22Rv1 (cell line): ENCODE measurements at regions not wholly inside any gene's neighbourhood (a gene's known extent, or its start where the extent isn't known, plus 50 kb on each side); places are given as distances from the start of the nearest gene placed in this dataset.

Experiments used
- H3K27ac ChIP-seq: fragments of 450-650 bp; 2 replicates; pipeline ENCODE4 v1.5.1; 2017
- ZFX ChIP-seq: fragments of 450-650 bp; IDR thresholded peaks from 2 replicates; pipeline ENCODE4 v1.6.1; 2017; ENCODE audit warnings: antibody characterized with exemption, borderline replicate concordance
- TF ChIP-seq, protein P1 (sequence below): fragments of 450-650 bp; IDR thresholded peaks from 2 replicates; pipeline ENCODE4 v1.5.1; 2017; ENCODE audit warnings: mild to moderate bottlenecking

- no peak overlapping the region for H3K27ac ChIP-seq
- TF ChIP-seq, protein P1, sequence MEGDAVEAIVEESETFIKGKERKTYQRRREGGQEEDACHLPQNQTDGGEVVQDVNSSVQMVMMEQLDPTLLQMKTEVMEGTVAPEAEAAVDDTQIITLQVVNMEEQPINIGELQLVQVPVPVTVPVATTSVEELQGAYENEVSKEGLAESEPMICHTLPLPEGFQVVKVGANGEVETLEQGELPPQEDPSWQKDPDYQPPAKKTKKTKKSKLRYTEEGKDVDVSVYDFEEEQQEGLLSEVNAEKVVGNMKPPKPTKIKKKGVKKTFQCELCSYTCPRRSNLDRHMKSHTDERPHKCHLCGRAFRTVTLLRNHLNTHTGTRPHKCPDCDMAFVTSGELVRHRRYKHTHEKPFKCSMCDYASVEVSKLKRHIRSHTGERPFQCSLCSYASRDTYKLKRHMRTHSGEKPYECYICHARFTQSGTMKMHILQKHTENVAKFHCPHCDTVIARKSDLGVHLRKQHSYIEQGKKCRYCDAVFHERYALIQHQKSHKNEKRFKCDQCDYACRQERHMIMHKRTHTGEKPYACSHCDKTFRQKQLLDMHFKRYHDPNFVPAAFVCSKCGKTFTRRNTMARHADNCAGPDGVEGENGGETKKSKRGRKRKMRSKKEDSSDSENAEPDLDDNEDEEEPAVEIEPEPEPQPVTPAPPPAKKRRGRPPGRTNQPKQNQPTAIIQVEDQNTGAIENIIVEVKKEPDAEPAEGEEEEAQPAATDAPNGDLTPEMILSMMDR = no peak
- no peak for TF ChIP-seq ZFX
These were observed 250.9 kb downstream of the C12orf75 start for GRCh38 chr12:105581420-105581819.

DNA sequence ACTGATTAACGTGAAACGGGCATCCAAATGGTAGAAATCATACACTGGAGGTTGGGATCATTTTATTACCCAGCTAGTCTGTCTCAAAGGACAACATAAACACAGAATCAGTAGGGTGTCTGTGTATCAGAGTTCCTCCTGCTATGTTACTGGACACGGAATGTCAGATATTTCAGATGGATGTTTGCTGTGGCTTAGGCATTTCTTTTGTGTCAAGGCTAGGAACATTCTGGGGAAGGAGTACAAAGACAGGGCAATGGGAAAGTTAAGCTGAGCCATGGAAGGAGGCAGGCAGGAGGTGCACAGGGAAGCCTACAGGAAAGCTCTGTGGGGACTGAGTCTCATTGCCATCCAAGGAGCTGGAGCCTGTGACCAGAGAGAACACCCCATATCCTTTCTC lies 254.6 kb downstream of the C12orf75 start:
- no peak overlapping the region for H3K27ac ChIP-seq
- TF ChIP-seq, protein P1 = no peak
- TF ChIP-seq ZFX = no peak

DNA sequence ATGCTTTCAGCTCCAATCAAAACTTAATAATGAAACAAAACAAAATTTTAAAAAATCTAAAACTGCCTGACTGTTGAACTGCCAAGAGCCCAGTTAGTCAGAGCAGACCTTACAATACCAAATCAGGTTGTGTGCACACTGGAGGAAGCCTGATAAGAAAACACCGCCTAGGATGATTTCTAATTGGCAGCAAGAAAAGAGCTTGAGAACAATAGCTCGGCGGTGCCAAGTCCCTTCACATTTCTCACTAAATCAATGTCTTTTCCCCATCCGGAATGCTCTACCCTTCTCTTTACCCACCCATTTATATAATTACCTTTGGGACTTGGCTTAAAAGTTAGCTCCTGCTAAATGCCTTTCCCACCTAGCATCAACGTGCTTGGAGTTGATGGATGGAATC lies 256.7 kb downstream of the C12orf75 start:
- no peak overlapping the region for H3K27ac ChIP-seq
- no peak for TF ChIP-seq ZFX
- TF ChIP-seq, protein P1 = no peak

DNA sequence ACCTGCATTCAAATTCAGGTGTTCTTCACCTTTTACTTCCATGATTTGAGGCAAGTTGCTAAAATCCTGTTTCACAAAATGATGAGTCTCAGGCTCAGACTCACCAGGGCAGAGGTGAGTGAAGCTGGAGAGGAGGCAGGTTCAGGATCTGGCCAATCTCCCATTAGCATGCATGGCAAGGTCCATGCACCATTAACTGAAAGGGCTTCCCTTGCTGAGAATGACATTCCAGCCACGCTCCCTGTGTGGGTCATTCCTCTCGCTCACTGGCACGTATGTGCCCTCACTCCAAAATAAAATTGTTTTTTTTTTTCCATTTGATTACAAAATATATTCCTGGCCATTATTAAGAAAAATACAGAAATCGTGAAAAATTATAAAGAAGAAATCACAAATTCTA lies 257.6 kb downstream of the C12orf75 start:
- TF ChIP-seq ZFX = no peak
- TF ChIP-seq, protein P1 = no peak
- H3K27ac ChIP-seq = no peak overlapping the region

DNA sequence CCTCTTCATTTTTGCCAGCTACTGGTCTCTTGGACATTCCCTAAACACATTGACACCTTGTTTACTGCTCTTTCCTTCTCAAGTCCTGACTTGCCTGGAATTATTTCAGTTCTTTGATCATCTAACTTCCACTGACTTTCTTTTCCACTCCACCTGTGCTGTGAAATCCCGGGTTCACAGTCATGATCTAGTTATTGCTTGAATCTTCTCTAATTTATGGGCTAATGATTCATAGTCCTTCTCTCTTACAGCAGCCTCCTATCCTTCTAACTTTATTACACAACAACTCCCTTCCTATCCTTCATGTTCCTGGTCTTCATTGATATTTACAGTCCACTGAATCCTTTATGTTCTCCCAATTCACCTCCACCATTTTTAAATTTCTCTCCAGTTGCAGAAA lies 260.1 kb downstream of the C12orf75 start:
- TF ChIP-seq, protein P1 = no peak
- TF ChIP-seq ZFX = no peak
- H3K27ac ChIP-seq = no peak overlapping the region

DNA sequence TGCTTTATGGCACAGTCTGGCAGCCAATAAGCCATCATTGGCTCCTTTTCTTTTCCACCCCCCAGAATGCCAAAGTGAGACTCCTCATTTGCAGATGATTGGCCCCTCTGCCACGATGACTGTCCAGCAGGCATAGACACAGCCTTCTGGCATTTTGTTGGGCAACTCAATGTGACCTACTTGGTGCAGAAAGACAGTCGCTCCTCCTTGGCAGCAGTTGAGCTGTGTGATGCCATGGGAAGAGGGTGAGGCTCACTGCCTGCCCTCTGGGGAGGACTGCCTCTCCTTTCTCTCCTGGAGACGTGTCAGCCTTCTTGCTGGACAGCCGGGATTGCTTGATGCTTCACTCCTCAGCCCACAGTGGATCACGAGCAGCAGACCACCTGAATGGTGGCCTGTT lies 264.9 kb downstream of the C12orf75 start:
- TF ChIP-seq ZFX = no peak
- TF ChIP-seq, protein P1 = no peak
- no peak overlapping the region for H3K27ac ChIP-seq

GRCh38 chr12:105596731-105597130 lies 266.2 kb downstream of the C12orf75 start:
- no peak overlapping the region for H3K27ac ChIP-seq
- TF ChIP-seq, protein P1 = no peak
- TF ChIP-seq ZFX = no peak
